ENCODE measurements at regions not wholly inside any gene's neighbourhood (a gene's known extent, or its start where the extent isn't known, plus 50 kb on each side); places are given as distances from the start of the nearest gene placed in this dataset.

DNA sequence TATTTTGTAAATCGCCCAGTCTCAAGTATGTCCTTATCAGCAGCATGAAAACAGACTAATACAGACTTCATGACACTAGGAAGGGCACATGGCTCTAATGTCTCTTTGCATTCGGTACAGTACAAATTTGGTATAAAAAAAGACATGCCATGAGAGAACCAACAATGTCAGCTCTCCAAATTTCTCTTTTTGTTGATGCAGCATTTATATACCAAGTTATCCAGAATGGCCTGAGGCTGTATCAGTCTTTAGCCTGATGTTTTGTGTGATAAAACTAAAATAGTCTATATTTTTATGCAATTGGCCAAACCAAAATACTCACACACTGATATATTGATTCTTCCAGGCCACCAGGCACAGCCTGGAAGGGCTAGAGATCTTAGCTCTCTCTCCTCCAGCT lies 124.3 kb upstream of the SAMSN1 start:
- TF ChIP-seq, protein P1, sequence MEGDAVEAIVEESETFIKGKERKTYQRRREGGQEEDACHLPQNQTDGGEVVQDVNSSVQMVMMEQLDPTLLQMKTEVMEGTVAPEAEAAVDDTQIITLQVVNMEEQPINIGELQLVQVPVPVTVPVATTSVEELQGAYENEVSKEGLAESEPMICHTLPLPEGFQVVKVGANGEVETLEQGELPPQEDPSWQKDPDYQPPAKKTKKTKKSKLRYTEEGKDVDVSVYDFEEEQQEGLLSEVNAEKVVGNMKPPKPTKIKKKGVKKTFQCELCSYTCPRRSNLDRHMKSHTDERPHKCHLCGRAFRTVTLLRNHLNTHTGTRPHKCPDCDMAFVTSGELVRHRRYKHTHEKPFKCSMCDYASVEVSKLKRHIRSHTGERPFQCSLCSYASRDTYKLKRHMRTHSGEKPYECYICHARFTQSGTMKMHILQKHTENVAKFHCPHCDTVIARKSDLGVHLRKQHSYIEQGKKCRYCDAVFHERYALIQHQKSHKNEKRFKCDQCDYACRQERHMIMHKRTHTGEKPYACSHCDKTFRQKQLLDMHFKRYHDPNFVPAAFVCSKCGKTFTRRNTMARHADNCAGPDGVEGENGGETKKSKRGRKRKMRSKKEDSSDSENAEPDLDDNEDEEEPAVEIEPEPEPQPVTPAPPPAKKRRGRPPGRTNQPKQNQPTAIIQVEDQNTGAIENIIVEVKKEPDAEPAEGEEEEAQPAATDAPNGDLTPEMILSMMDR (conservative IDR thresholded peaks at IDR 0.05; ENCODE audit: low read length): no peak
- no peak for TF ChIP-seq EZH2phosphoT487 (IDR thresholded peaks at IDR 0.05; ENCODE audit: borderline replicate concordance, low read depth, low read length)
